Retinal pigment epithelial cell (primary cell): ENCODE measurements at regions not wholly inside any gene's neighbourhood (a gene's known extent, or its start where the extent isn't known, plus 50 kb on each side); places are given as distances from the start of the nearest gene placed in this dataset.
"Not testable (repeated sequence)": the region's sequence is repeated elsewhere in the genome, so short reads cannot be mapped to it uniquely, and the experiment has no call there.

Experiments used
- DNase-seq: peaks from one replicate; pipeline ENCODE4 v3.0.0-alpha.2; 2010; ENCODE audit warnings: low read depth
- H3K4me3 ChIP-seq: 2 replicates; pipeline ENCODE4 v1.5.1; 2011; ENCODE audit warnings: mild to moderate bottlenecking, low read length, control low read depth, moderate library complexity
- CTCF ChIP-seq: conservative IDR thresholded peaks from 2 replicates; pipeline ENCODE4 v1.5.1; 2011; ENCODE audit warnings: low read depth, low read length, control low read depth, inconsistent platforms

DNA sequence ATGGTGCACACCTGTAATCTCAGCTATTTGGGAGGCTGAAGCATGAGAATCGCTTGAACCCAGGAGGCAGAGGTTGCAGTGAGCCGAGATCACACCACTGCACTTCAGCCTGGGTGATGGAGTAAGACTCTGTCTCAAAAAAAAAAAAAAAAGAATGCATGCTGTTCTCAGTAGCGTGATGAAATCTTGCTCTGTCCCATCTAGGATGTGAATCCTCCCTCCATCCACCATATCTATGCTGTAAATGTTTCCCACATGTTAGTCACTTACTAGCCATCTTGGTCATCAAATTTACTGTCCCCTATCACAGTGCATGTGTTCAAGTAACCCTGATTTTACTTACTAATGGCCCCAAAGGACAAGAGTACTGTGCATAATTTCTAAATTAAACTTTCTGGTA, 315.4 kb upstream of the TBX18 start:
- TF ChIP-seq CTCF: no peak
- H3K4me3 ChIP-seq: no peak overlapping the region
- DNase-seq: no peak

GRCh38 chr6:85078058-85078457, 313.7 kb upstream of the TBX18 start:
- H3K4me3 ChIP-seq: no peak overlapping the region
- no peak for TF ChIP-seq CTCF
- DNase-seq: peak; percentile 90

- TF ChIP-seq CTCF: no peak
- no peak overlapping the region for H3K4me3 ChIP-seq
- DNase-seq: no peak
These were observed 312.7 kb upstream of the TBX18 start for GRCh38 chr6:85077098-85077497.

- not testable (repeated sequence) for H3K4me3 ChIP-seq, DNase-seq
These were observed 307.4 kb upstream of the TBX18 start for GRCh38 chr6:85071845-85072244.

GRCh38 chr6:85069577-85069976, 305.2 kb upstream of the TBX18 start:
- DNase-seq: no peak
- TF ChIP-seq CTCF: no peak

DNA sequence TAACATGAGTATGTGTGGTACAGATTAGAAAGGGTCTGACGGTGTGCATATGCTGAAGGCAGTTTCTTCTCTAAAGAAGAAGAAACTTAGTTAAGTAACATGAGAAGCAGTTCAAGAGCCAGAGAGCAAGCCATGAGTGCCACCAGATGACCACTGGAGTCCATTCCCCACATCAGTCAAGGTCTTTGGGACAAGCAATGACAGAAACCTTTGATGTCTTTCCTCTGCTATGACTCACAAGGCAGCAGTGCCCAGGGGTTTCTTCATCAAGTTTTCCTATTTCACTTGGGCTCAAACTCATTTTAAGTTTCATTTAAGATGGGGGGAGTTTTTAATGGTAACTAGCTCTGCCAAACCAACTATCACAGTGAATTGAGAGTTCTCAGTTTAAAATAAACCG, 303.8 kb upstream of the TBX18 start:
- no peak for TF ChIP-seq CTCF
- DNase-seq: no peak
- H3K4me3 ChIP-seq: no peak overlapping the region

More at GRCh38 chr6:85069577-85069976, 305.2 kb upstream of the TBX18 start:
- no peak overlapping the region for H3K4me3 ChIP-seq

- H3K4me3 ChIP-seq: no peak overlapping the region
- no peak for TF ChIP-seq CTCF
- DNase-seq: no peak
These were observed 301.9 kb upstream of the TBX18 start for GRCh38 chr6:85066266-85066665.

GRCh38 chr6:85065831-85066230, 301.4 kb upstream of the TBX18 start:
- DNase-seq: no peak
- no peak overlapping the region for H3K4me3 ChIP-seq
- TF ChIP-seq CTCF: no peak
